ENCODE measurements at regions not wholly inside any gene's neighbourhood (a gene's known extent, or its start where the extent isn't known, plus 50 kb on each side); places are given as distances from the start of the nearest gene placed in this dataset.

DNA sequence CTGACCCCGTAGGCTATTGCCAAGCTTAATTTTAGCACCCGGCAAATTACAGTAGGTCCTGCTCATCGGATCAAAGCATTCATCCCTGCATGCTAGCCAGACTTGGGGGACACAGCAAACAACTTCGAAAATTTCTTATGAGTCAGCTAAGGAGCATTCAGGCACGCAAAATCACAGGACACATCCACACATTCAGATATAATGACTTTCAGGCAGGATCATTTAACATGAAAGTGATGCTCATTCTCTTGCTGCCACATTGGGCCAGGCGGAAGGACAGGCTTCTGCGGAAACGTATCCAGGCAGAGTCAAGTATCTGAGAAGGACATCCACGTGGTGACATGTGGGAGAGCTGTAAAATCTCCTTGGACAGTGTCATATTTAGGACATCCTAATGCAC, 474.0 kb upstream of the NRP1 start:
- FAIRE-seq = no peak

DNA sequence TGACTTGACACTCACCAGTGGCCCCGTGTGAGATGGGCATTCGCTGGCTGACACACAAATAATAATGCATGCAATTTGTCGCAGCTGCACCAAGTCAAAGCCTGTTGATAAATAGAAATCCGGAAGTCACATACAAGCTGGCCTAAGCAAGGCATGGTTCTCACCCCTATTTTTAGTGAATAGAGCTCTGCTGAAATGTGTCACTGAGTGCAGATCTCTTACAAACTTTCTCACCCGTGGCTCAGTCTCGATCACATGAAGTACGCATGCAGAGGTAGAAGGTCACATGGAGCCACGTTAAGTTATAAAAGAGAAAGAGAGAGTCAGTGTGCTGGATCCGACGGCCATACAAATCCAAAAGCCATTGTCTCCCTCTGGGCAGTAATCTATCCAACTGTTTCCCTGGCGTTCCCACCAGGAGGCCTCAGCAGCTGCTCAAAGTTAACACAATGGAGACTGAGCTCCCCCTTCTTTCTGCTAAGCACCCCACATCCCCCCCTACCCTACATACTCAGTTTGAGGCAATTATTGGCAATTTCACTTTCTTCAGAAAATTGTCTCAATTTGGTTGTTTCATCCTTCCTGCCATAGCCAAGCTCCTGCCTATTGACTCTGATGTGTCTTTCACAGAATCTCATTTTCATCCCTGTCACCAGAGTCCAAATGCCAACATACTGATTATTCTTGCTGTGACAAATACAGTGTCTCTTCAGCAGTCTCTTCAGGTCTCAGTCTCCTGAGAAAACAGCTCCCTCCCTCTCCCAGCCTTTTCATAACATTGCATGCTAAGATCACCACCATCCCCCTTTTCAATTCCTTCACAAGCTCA, 473.3 kb upstream of the NRP1 start:
- no peak for FAIRE-seq

- FAIRE-seq = no peak
Measured at GRCh38 chr10:33805831-33806230, 471.4 kb upstream of the NRP1 start.

GRCh38 chr10:33804584-33804983, 470.1 kb upstream of the NRP1 start:
- peak; percentile 99 for FAIRE-seq

DNA sequence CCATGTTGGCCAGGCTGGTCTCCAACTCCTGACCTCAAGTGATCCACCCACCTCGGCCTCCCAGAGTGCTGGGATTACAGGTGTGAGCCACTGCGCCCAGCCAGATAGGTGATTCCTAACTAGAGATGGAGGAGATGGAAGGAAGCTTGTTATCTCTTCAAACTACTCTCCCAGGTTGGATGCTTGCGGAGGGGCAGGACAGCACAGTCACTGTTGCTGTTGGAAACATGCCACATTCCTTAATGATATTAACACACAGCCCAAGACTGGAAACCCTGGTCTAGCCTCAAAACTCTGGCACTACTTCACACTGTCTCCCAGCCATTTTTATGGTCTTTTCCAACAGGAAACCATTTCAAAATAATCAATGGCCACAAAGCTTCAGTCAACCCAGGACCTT, 468.8 kb upstream of the NRP1 start:
- no peak for FAIRE-seq

GRCh38 chr10:33802566-33802965, 468.1 kb upstream of the NRP1 start:
- FAIRE-seq = no peak

DNA sequence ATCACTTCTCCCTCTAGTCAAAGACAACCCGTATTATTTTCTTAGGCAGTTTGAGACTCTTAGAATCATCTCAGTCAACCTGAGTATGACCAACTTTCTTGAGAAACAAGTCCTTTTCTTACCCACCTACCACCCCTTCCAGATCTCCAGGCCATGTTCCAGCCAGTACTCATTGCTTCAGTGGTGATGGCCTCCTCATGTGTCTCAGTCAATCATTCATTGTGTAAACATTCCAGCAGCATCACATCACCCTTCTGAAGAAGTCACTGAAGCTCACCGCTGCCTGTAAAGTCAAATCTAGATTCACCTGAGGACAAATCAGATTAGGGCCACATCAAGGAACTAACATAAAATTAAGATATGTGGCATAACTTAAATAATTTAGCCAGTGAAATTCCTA, 467.2 kb upstream of the NRP1 start:
- no peak for FAIRE-seq

- FAIRE-seq = no peak
Measured at GRCh38 chr10:33800986-33801385, 466.5 kb upstream of the NRP1 start.

- no peak for FAIRE-seq
Measured at GRCh38 chr10:33800545-33800944, 466.1 kb upstream of the NRP1 start.

DNA sequence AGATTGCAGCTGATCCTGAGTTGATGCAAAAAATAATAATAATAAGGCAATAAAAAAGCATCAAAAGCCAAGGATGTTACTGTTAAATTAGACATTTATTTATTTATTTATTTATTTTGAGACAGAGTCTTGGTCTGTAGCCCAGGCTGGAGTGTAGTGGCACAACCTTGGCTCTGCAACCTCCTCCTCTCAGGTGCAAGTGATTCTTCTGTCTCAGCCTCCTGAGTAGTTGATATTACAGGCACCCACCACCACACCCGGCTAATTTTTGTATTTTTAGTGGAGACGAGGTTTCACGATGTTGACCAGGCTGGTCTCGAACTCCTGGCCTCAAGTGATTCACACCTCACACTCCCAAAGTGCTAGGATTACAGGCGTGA, 465.5 kb upstream of the NRP1 start:
- FAIRE-seq = no peak

GRCh38 chr10:33799281-33799943, 464.9 kb upstream of the NRP1 start:
- peak; percentile 94 for FAIRE-seq

GRCh38 chr10:33798754-33799153, 464.3 kb upstream of the NRP1 start:
- FAIRE-seq = no peak

DNA sequence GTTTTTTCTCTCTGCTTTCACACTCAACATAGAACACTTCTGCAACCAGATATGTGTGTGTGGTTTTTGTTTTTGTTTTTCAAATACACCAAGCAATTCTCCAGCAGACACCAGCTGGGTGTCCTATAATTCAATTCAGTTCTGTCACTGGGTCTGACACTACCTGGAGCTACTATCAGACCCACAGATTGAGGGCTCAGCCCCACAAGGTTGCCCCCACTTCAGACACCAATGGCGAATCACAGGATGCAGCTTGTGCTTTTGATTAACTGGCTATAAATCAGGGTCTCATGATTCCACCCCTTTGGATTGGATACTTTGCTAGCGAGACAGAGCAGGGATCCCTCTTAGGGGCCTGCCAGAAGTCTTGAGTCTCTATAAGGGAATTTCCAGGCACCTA, 462.2 kb upstream of the NRP1 start:
- no peak for FAIRE-seq

DNA sequence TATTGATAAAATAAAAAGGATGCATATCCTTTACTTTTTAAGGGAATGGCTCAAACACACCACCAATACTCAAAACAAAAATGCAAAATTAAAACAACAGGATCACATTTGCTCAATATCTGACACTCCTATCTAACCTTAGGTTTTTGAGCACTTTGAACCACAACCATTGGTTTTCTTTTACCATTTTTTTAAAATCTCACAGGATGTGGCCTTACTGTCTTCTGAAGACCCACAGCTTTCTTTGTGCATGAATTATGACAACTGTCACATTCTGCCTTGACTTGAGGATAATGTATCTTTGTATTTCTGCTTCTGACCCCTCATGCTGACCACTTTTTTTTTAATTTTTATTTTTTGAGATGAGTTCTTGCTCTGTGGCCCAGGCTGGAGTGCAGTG, 461.1 kb upstream of the NRP1 start:
- FAIRE-seq = no peak

DNA sequence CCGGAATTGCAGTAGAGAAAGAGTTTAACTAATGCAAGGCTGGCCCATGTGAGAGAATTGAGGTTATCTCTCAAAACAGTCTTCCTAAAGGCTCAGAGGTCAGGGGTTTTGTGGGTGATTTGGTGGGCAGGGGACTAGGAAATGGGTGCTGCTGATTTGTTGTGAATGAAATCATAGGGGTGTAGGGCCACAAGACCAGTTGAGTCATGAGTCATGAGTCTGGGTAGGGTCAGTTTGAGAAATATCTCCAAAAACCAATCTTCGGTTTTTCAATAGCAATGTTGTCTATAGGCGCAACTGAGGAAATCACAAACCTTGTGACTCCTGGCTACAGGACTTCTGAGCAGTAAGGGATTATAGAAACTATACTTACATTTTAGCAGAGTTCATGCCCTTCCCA, 460.0 kb upstream of the NRP1 start:
- no peak for FAIRE-seq

DNA sequence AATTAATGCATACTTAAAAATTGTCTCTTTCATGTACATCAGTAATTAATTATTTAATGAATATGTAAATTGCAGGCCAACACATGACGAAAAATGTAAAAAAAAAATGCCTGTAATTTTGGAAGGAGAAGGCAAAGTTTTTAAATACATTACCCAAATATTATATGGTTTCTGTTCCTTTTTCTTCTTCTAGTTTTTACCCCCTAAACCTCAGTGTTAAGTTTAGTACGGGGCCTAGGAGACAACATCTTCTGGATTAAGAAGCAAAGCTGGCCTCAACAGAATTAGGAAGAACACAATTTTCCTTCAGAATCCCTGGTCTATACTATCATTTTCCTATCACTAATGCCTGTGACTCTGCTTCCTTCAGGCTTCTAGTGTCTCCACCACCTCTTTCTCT, 459.3 kb upstream of the NRP1 start:
- FAIRE-seq = no peak

DNA sequence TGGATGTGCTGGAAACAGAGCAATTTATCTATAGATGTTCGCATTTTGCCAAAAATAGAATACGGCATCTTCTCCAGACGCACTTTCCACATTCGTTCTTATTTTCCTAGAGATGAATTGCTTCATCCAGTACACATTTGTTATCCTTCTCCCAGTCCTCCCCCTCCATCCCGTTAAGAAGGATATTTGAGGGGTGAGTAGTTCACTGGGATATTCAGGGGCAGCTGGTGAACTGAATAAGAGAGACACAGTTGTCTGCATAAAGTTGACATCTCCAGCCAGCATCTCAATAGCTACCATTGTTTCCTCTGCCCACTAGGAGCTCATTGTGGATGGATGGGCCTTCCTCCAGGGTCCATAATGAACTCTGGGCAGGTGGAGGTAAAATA, 456.8 kb upstream of the NRP1 start:
- FAIRE-seq = no peak

DNA sequence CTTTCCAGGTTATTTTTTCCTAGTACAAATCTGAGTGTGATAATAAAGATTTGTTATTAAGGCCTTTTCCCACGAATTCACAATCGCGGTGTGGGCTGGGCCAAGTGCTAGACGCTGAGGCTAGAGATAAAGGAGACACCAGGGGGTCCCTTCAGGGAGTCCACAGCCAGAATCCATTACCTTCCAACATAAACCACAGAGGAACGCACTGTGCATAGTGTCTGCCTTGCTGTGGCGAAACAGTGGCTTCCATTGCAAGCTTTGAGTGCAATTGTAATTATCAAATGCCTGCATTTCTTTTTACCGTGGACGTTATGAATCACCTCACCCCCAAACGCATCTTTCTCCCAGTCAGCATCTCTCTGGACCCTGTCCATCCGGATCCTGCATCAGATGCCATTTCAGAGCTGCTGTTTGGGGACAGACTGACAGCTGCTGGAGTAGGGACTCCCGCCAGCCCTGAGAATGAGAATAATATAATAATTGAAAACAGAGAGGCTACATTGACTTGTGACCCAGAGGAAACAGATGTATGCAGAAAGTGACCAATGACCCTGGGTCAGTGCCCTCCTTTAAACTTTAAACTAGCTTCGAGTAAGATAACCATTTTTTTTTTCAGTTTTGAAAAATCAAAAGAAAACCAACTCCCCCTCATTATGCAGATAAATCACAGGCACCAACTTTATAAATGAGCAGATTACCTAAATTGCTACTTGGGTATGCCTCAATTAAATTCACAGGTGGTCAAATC, 456.2 kb upstream of the NRP1 start:
- FAIRE-seq = no peak

GRCh38 chr10:33783557-33783956, 449.1 kb upstream of the NRP1 start:
- FAIRE-seq = no peak

DNA sequence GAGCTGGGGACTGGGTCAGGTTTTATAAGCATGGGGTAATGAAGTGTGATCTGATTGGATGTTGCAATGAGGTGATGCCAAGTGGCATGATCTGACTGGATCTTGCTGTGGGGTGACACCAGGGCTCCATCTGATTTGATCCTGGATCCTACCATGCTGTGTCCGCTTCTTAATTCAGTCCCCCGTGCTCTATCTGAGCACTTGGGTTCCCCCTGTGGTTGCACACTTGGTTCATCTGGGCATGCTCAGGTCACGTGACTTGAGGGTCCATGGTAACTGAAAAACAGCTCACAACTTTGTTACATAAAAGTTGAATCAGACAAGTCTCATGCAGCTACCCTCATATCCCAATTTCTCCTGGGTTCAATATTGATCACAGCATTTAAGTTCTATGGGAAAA, 448.6 kb upstream of the NRP1 start:
- no peak for FAIRE-seq

- no peak for FAIRE-seq
Measured at GRCh38 chr10:33781606-33782395, 447.3 kb upstream of the NRP1 start.

DNA sequence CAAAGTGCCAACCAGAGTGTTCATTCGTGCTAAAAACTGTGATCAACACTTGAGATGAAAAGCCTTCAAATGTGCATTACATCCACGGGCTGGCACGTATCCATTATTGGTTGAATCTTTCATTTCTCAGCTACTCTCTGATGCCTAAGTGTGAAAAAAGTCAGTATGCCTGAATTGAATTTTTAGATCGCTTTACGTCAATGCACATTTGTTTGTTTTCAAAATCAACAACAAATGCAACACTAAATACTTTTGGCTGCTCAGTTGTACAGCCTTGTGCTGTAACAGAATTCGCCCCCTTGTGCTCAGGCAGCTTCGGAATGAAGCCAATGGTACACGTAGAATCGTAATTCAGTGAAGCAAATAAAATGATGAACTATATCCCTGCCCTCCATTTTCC, 446.5 kb upstream of the NRP1 start:
- no peak for FAIRE-seq

DNA sequence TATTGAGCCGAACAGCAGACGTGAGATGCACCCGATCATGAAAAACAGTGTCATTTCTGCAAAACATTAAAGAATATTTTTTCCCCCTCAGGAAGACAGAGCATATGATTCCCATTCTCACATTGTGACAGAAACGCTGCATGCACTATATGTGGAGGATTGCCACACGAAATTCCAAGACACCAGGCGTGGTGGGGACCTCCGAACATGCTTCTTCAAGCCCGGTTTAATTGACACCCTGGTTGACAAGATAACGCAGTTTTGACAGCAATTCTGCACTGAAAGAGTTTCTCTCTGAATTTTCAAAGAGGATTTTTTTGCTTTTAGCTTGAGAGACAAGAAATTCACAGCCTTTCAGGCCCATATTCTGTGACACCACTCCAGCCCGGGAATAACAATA, 442.8 kb upstream of the NRP1 start:
- FAIRE-seq = no peak
